GM12873 (cell line): ENCODE measurements at regions not wholly inside any gene's neighbourhood (a gene's known extent, or its start where the extent isn't known, plus 50 kb on each side); places are given as distances from the start of the nearest gene placed in this dataset.

Experiments
- CTCF ChIP-seq: IDR thresholded peaks from 2 replicates; pipeline ENCODE4 v1.5.1; 2012; ENCODE audit warnings: low read depth, mild to moderate bottlenecking, moderate library complexity, low read length, control low read depth; ENCODE audit not compliant: insufficient read depth; ENCODE audit errors: missing control alignments

GRCh38 chr13:40127925-40128324 is 472.5 kb downstream of the COG6 start:
- no peak for TF ChIP-seq CTCF

GRCh38 chr13:40129467-40129866 is 474.0 kb downstream of the COG6 start:
- TF ChIP-seq CTCF = no peak

- no peak for TF ChIP-seq CTCF
Measured at GRCh38 chr13:40130871-40131636, 475.6 kb downstream of the COG6 start.

GRCh38 chr13:40132249-40132648 is 476.8 kb downstream of the COG6 start:
- TF ChIP-seq CTCF = no peak

- no peak for TF ChIP-seq CTCF
Measured at GRCh38 chr13:40136896-40137295, 481.4 kb downstream of the COG6 start.

- no peak for TF ChIP-seq CTCF
Measured at GRCh38 chr13:40137400-40137799, 481.9 kb downstream of the COG6 start.

GRCh38 chr13:40139896-40140520 is 484.5 kb downstream of the COG6 start:
- TF ChIP-seq CTCF = no peak
